CD8-positive, alpha-beta memory T cell (primary cell): ENCODE measurements at regions not wholly inside any gene's neighbourhood (a gene's known extent, or its start where the extent isn't known, plus 50 kb on each side); places are given as distances from the start of the nearest gene placed in this dataset.

ENCODE experiments used
- CTCF ChIA-PET: fragments of 350-600 bp; sonication (Branson Sonifier 250); formaldehyde crosslinking; loops from one replicate; lab custom pipeline; 2021; ENCODE audit warnings: antibody characterized with exemption; lab: Charles Lee
- POLR2A ChIA-PET: fragments of 350-600 bp; sonication (Branson Sonifier 250); formaldehyde crosslinking; loops from one replicate; lab custom pipeline; 2021; ENCODE audit warnings: antibody characterized with exemption; lab: Charles Lee
- DNase-seq, 5 donors: peaks; one replicate each; pipeline versions ENCODE4 v3.0.0 to v3.0.0-alpha.2; 2020 to 2022; ENCODE audit warnings: mixed read lengths in 1 of 5
- H3K27ac ChIP-seq: one replicate; pipeline ENCODE4 v1.7.0; 2013; ENCODE audit warnings: low read depth, mild to moderate bottlenecking, low read length, moderate library complexity
- H3K27me3 ChIP-seq: 2 replicates; pipeline ENCODE4 v1.7.0; 2013; ENCODE audit warnings: low read length, mild to moderate bottlenecking; ENCODE audit not compliant: insufficient read depth, poor library complexity, severe bottlenecking
- H3K36me3 ChIP-seq: 2 replicates; pipeline ENCODE4 v1.7.0; 2013; ENCODE audit warnings: mild to moderate bottlenecking, low read length, moderate library complexity; ENCODE audit not compliant: insufficient read depth
- H3K4me1 ChIP-seq: 2 replicates; pipeline ENCODE4 v1.7.0; 2013; ENCODE audit warnings: mild to moderate bottlenecking, low read length, moderate library complexity; ENCODE audit not compliant: insufficient read depth
- H3K4me3 ChIP-seq: 2 replicates; pipeline ENCODE4 v1.7.0; 2013; ENCODE audit warnings: mild to moderate bottlenecking, low read length
- H3K9me3 ChIP-seq: 2 replicates; pipeline ENCODE4 v1.7.0; 2013; ENCODE audit warnings: mild to moderate bottlenecking, low read length
- H3K27ac Mint-ChIP-seq, 8 donors: one replicate each; pipeline ENCODE4 v1.8.0; 2020 to 2021; ENCODE audit warnings: mixed read lengths in 8 of 8, mild to moderate bottlenecking in 6 of 8, inconsistent platforms in 3 of 8, moderate library complexity in 3 of 8
- H3K27me3 Mint-ChIP-seq, 2 donors: one replicate each; pipeline ENCODE4 v1.8.0; 2020 to 2021; ENCODE audit warnings: mixed read lengths in 2 of 2, mild to moderate bottlenecking in 1 of 2, moderate library complexity in 1 of 2
- H3K36me3 Mint-ChIP-seq, 3 donors: one replicate each; pipeline ENCODE4 v1.8.0; 2020 to 2021; ENCODE audit warnings: mixed read lengths in 3 of 3, inconsistent platforms in 1 of 3, mild to moderate bottlenecking in 1 of 3
- H3K4me1 Mint-ChIP-seq, 3 donors: one replicate each; pipeline ENCODE4 v1.8.0; 2020 to 2021; ENCODE audit warnings: mixed read lengths in 3 of 3, inconsistent platforms in 1 of 3, mild to moderate bottlenecking in 1 of 3
- H3K4me3 Mint-ChIP-seq, 7 donors: one replicate each; pipeline ENCODE4 v1.8.0; 2020 to 2021; ENCODE audit warnings: mixed read lengths in 7 of 7, mild to moderate bottlenecking in 6 of 7, moderate library complexity in 4 of 7, inconsistent platforms in 2 of 7
- H3K9me3 Mint-ChIP-seq, 5 donors: one replicate each; pipeline ENCODE4 v1.8.0; 2020 to 2022; ENCODE audit warnings: mixed read lengths in 5 of 5, mild to moderate bottlenecking in 3 of 5, moderate library complexity in 2 of 5, inconsistent platforms in 1 of 5

DNA sequence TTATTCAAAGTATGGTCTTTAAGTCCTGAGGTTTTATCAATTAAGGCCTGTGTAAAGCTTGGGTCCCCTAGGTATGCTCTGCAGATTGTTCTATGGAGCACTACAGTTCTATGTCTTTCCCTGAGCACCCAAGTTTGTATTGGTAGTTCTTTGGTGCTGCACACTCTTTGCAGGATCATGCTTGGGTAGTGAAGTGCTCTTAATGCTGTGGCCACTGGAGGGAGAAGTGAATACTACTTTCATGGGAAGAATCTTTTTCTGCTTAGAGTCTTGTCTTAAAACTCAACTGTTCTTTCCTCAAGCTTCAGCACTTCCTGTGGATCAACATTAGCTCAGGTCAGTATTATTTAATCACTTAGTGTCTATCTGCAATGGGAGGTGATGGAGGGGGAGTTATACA is 93.6 kb upstream of the CFAP20DC start:
- Mint-ChIP-seq H3K4me3 (no peak overlapping the region), H3K36me3 (no peaks in the 10 kb centered on the region), H3K27ac (no peak overlapping the region), H3K9me3 (peaks cover 4 to 14% (median 8%) of the 10 kb centered on the region in 5 donors), H3K4me1 (no peaks in the 10 kb centered on the region), H3K27me3 (peaks cover 2 to 3% of the 10 kb centered on the region in 2 donors)
- POLR2A ChIA-PET: no interaction called here
- CTCF ChIA-PET: no interaction called here
- no peak for DNase-seq
- Histone ChIP-seq H3K9me3 (no peaks in the 10 kb centered on the region), H3K27me3 (no peaks in the 10 kb centered on the region), H3K27ac (no peak overlapping the region), H3K4me3 (no peak overlapping the region), H3K36me3 (no peaks in the 10 kb centered on the region), H3K4me1 (no peaks in the 10 kb centered on the region)

DNA sequence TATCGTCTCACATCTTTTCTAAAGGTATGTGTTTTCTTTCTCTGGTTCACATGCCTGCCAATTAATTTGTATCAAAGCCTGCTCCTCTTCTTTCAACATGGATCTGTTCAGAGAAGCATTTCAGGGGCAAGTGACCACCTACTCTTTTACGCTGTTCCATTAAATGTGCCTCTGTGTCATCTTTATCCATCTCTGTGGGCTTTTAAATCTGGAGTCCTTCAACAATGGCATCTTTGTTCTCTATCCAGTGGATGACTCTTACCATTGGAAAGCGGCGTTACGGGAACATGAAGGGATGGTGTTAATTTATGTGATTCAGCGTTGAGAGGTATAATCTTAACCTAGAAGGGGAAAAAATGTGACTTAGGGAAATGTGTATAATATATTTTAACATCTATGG is 92.7 kb upstream of the CFAP20DC start:
- POLR2A ChIA-PET: no interaction called here
- peaks cover 2 to 3% of the 10 kb centered on the region in 2 donors for H3K27me3 Mint-ChIP-seq
- peaks cover 3 to 5% (median 4%) of the 10 kb centered on the region in 5 donors for H3K9me3 Mint-ChIP-seq
- Histone ChIP-seq H3K27me3 (no peaks in the 10 kb centered on the region), H3K9me3 (no peaks in the 10 kb centered on the region), H3K27ac (no peak overlapping the region), H3K36me3 (no peaks in the 10 kb centered on the region), H3K4me1 (no peaks in the 10 kb centered on the region), H3K4me3 (no peak overlapping the region)
- no peaks in the 10 kb centered on the region for H3K36me3 Mint-ChIP-seq
- H3K4me3 Mint-ChIP-seq: no peak overlapping the region
- CTCF ChIA-PET: no interaction called here
- H3K27ac Mint-ChIP-seq: no peak overlapping the region
- no peak for DNase-seq
- H3K4me1 Mint-ChIP-seq: no peaks in the 10 kb centered on the region

DNA sequence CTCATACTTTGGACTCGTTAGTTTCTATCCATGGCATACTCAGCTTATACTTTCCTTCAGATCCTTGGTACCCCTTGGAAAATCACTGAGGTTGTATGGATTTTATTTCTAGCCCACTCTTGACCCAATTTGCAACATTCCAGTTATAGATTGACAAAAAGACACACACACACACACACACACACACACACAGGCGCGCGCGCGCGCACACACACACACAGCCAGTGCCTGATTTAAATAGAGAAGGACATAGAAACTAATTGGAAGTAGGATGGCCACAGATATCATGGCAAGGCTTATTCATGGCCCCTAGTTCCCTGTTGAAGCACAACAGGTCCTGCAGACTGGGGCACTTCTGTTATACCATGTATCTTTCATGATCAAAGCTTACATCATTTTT is 89.1 kb upstream of the CFAP20DC start:
- Mint-ChIP-seq H3K4me1 (no peaks in the 10 kb centered on the region), H3K36me3 (no peaks in the 10 kb centered on the region), H3K27ac (no peak overlapping the region), H3K27me3 (no peaks in the 10 kb centered on the region), H3K9me3 (no peaks in the 10 kb centered on the region), H3K4me3 (no peak overlapping the region)
- CTCF ChIA-PET: no interaction called here
- Histone ChIP-seq H3K27me3 (no peaks in the 10 kb centered on the region), H3K9me3 (no peaks in the 10 kb centered on the region), H3K27ac (no peak overlapping the region), H3K4me1 (no peaks in the 10 kb centered on the region), H3K4me3 (no peak overlapping the region), H3K36me3 (no peaks in the 10 kb centered on the region)
- DNase-seq: no peak
- POLR2A ChIA-PET: no interaction called here

GRCh38 chr3:59137415-59137814 is 87.6 kb upstream of the CFAP20DC start:
- ChIA-PET CTCF (no interaction called here), POLR2A (no interaction called here)
- no peaks in the 10 kb centered on the region for H3K4me1 ChIP-seq
- no peak overlapping the region for H3K27ac Mint-ChIP-seq
- H3K36me3 ChIP-seq: no peaks in the 10 kb centered on the region
- H3K9me3 Mint-ChIP-seq: no peaks in the 10 kb centered on the region
- H3K27me3 Mint-ChIP-seq: peaks cover 0 to 5% of the 10 kb centered on the region in 2 donors
- no peak for DNase-seq
- H3K36me3 Mint-ChIP-seq: no peaks in the 10 kb centered on the region
- H3K27ac ChIP-seq: no peak overlapping the region
- H3K4me1 Mint-ChIP-seq: no peaks in the 10 kb centered on the region
- no peaks in the 10 kb centered on the region for H3K9me3 ChIP-seq
- H3K27me3 ChIP-seq: no peaks in the 10 kb centered on the region
- no peak overlapping the region for H3K4me3 Mint-ChIP-seq
- no peak overlapping the region for H3K4me3 ChIP-seq

DNA sequence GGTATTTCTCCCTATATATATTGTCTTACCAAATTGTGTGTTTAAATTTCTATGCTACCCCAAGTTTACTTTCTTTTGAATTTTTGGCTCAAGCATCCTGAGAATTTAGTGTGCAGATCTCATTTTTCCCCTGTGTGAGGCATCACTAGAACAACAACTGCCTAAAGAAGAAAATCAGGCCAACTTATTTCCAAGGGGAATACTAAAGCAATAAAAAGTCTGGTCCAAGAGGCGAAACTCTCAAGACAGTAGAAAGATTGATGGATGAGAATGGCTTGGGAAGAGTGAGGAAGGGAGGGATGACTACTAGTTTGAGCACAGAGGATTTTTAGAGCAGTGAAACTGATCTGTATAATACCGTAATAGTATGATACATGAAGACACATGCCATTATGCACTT is 86.3 kb upstream of the CFAP20DC start:
- H3K27ac ChIP-seq: no peak overlapping the region
- Mint-ChIP-seq H3K27ac (no peak overlapping the region), H3K9me3 (no peaks in the 10 kb centered on the region), H3K4me3 (no peak overlapping the region), H3K27me3 (peaks cover 0 to 6% of the 10 kb centered on the region in 2 donors), H3K36me3 (no peaks in the 10 kb centered on the region), H3K4me1 (no peaks in the 10 kb centered on the region)
- DNase-seq: no peak
- H3K36me3 ChIP-seq: no peaks in the 10 kb centered on the region
- ChIA-PET CTCF (no interaction called here), POLR2A (no interaction called here)
- H3K27me3 ChIP-seq: no peaks in the 10 kb centered on the region
- no peaks in the 10 kb centered on the region for H3K4me1 ChIP-seq
- H3K4me3 ChIP-seq: no peak overlapping the region
- no peaks in the 10 kb centered on the region for H3K9me3 ChIP-seq

GRCh38 chr3:59135096-59135495 is 85.3 kb upstream of the CFAP20DC start:
- ChIA-PET CTCF (no interaction called here), POLR2A (no interaction called here)
- no peaks in the 10 kb centered on the region for H3K27me3 ChIP-seq
- H3K27me3 Mint-ChIP-seq: peaks cover 0 to 6% of the 10 kb centered on the region in 2 donors
- no peaks in the 10 kb centered on the region for H3K4me1 ChIP-seq
- H3K9me3 Mint-ChIP-seq: no peaks in the 10 kb centered on the region
- no peaks in the 10 kb centered on the region for H3K36me3 ChIP-seq
- DNase-seq: no peak
- H3K4me1 Mint-ChIP-seq: no peaks in the 10 kb centered on the region
- H3K9me3 ChIP-seq: no peaks in the 10 kb centered on the region
- H3K27ac Mint-ChIP-seq: no peak overlapping the region
- H3K4me3 Mint-ChIP-seq: no peak overlapping the region
- H3K27ac ChIP-seq: no peak overlapping the region
- H3K36me3 Mint-ChIP-seq: no peaks in the 10 kb centered on the region
- H3K4me3 ChIP-seq: no peak overlapping the region

GRCh38 chr3:59133311-59133710 is 83.5 kb upstream of the CFAP20DC start:
- H3K9me3 ChIP-seq: no peaks in the 10 kb centered on the region
- no peak overlapping the region for H3K27ac Mint-ChIP-seq
- no peaks in the 10 kb centered on the region for H3K36me3 ChIP-seq
- no peak overlapping the region for H3K4me3 Mint-ChIP-seq
- DNase-seq: no peak
- H3K4me3 ChIP-seq: no peak overlapping the region
- no peaks in the 10 kb centered on the region for H3K27me3 ChIP-seq
- H3K27ac ChIP-seq: no peak overlapping the region
- no peaks in the 10 kb centered on the region for H3K4me1 ChIP-seq
- POLR2A ChIA-PET: no interaction called here
- H3K9me3 Mint-ChIP-seq: no peaks in the 10 kb centered on the region
- H3K27me3 Mint-ChIP-seq: peaks cover 0 to 6% of the 10 kb centered on the region in 2 donors
- CTCF ChIA-PET: no interaction called here
- no peaks in the 10 kb centered on the region for H3K36me3 Mint-ChIP-seq
- H3K4me1 Mint-ChIP-seq: no peaks in the 10 kb centered on the region

DNA sequence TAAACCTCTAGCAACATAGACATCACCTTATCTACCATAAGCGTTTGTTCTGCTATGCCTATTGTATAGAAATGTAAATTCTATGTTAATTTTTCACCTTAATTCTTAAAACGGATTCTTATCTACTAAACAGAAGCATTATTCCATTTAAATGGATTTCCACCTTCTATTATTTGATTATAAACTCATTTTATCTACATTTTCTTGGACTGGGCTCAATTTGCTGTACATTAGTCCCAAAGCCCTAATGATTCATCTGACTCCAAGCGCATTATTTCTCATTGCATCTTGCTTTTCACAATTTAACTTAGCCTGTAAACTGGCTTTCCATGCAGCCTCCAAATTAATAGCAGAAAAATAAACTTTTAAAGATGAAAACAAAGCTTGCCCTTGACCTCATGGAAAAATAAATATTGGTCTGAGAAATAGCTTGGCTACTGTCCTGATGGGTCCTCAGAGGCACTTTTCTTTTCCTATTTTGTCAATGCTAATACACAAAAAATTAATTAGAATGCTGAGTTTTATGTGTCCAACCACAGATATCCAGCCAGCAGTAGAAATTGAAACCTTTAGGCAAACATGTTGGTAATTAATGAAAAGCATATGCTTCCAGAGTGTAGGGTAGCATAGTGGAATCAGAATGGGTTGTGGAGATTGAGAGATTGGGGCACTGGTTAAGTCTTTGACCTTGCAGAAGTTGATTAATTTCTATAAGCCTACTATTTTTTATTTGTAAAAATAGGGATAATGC is 81.4 kb upstream of the CFAP20DC start:
- H3K9me3 Mint-ChIP-seq: peaks cover 0 to 2% (median 0%) of the 10 kb centered on the region in 5 donors
- Histone ChIP-seq H3K4me3 (no peak overlapping the region), H3K4me1 (no peaks in the 10 kb centered on the region), H3K27me3 (no peaks in the 10 kb centered on the region), H3K27ac (no peak overlapping the region), H3K36me3 (no peaks in the 10 kb centered on the region), H3K9me3 (no peaks in the 10 kb centered on the region)
- no peak for DNase-seq
- ChIA-PET CTCF (no interaction called here), POLR2A (no interaction called here)
- no peak overlapping the region for H3K4me3 Mint-ChIP-seq
- no peak overlapping the region for H3K27ac Mint-ChIP-seq
- no peaks in the 10 kb centered on the region for H3K36me3 Mint-ChIP-seq
- peaks cover 0 to 6% of the 10 kb centered on the region in 2 donors for H3K27me3 Mint-ChIP-seq
- no peaks in the 10 kb centered on the region for H3K4me1 Mint-ChIP-seq
